ENCODE measurements at regions not wholly inside any gene's neighbourhood (a gene's known extent, or its start where the extent isn't known, plus 50 kb on each side); places are given as distances from the start of the nearest gene placed in this dataset.

DNA sequence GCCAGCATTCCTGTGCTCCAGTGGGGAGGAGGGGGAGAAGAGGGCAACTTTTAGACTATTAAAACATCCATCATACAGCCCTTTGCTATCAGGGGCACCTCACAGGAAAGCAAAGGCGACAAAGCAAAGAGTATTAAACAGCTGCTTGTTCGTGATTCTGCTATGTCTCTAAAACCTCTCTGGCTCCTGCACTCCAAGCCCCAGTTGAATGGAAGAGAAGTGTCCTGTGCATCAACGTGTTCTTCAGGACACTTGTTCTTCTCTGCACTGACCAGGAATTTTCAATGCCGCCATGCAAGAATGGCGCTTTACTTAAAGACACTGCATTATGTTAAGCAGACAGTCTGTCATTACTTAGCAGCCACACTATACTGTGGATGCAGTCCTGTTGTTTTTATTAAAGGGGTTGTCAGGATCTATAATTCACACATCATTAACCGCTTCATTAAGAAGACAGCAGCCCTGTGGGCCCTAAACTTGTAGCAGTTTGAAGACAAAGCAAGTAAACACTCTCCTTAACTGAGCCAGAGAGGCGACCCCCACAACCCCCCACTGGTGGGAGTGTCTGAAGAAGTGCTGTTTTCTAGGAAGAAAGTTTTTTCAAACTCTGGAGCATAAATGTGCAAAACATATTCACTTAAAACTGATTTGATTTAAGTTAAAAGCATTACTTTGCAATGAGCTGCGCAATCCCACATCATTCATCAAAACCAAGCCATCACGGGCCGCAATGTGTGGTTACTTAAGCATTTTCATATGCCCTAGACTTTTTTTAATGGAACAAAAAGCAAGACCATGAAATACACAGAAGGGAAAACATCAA, 164.5 kb downstream of the ZNF608 start:
- TF ChIP-seq, protein P1, sequence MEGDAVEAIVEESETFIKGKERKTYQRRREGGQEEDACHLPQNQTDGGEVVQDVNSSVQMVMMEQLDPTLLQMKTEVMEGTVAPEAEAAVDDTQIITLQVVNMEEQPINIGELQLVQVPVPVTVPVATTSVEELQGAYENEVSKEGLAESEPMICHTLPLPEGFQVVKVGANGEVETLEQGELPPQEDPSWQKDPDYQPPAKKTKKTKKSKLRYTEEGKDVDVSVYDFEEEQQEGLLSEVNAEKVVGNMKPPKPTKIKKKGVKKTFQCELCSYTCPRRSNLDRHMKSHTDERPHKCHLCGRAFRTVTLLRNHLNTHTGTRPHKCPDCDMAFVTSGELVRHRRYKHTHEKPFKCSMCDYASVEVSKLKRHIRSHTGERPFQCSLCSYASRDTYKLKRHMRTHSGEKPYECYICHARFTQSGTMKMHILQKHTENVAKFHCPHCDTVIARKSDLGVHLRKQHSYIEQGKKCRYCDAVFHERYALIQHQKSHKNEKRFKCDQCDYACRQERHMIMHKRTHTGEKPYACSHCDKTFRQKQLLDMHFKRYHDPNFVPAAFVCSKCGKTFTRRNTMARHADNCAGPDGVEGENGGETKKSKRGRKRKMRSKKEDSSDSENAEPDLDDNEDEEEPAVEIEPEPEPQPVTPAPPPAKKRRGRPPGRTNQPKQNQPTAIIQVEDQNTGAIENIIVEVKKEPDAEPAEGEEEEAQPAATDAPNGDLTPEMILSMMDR (IDR thresholded peaks at IDR 0.05) = no peak
- TF ChIP-seq POLR2A (IDR thresholded peaks at IDR 0.05) = no peak
